HT-29 (cell line): ENCODE measurements at regions not wholly inside any gene's neighbourhood (a gene's known extent, or its start where the extent isn't known, plus 50 kb on each side); places are given as distances from the start of the nearest gene placed in this dataset.

Experiments
- DNase-seq: peaks from one replicate; pipeline ENCODE4 v3.0.0-alpha.2; 2015; ENCODE audit warnings: low spot score

DNA sequence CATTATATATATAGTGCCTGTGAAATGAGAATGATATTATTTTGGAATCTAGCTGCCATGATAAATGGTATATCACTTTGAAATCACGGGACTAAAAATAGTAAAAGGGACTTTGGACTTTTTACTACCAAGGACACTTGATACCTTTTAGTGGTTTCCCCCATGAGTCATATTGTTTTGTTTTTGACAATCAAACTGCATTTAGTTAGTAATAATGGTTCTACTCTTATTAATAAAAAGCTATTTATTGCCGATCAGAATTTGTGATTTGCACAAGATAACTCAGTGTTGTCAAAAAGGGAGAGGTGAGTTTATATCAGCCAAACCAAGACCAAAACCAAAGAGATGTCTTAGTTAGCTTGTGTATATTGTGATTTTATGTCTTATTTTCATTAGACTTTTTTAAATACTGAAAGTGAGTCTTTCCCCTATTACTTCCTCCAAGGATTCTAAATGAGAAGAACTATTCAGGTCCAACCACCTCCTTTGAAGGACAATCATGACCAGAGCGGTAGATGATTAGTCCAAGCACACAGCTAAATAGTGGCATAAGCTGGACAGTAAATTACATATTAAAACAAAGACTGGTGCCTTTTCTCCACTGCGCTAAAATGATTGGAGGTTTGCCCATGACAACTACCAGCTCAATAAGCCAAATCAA, 281.7 kb upstream of the ESRRG start:
- peak; percentile 46 for DNase-seq

DNA sequence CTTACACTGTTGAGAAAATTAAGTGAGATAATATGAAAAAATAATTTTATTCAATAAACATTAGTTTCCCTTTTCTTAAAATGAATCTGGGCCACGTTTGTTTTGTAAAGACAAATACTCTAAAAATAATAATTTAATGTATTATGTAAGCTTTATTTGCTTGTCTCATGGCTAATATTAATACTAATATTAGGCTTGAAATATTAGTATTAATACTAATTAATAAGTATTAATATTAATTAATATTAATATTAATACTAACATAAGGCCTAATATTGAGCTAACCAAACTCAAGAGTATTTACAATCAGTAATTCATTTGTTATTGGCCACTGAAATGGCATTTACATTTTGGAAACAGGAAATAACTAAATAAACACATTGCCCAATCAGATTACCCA, 280.1 kb upstream of the ESRRG start:
- DNase-seq, result no peak

DNA sequence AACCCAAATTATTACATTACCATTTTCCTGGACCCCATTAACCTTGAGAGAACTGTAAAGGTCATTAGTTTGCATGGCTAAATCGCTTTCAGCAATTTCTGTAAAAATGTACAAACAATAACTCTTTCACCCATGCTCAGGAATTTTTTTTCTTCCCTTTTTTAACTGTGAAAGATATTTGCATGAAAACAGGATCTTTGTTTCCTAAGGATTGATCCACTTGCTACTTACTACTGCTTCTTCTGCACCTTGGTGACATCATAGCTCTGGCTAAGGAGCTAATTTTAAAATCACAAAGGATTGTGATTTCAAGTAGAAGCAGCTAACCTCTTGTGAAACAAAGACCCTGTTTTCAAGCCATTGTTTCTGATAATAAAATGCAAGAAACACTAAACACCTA, 274.6 kb upstream of the ESRRG start:
- no peak for DNase-seq

DNA sequence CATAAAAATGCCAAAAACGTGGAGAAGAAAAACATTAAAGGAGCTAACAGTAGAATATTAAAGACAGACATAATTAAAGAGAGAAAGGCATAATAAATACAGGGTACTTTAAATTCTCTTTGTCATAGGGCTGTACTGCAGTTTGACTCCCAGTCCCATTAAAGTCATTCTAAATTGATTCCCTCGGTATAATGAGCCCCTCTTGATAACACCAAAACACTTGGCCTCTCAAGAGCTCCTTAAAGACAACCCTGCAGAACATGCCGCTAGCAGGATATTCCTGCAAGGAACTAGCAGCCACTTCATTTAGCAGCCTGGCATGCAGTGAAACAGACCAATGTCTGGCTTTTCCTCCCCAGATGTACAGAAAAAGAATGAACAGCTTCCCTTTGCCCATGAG, 273.8 kb upstream of the ESRRG start:
- DNase-seq, result no peak

DNA sequence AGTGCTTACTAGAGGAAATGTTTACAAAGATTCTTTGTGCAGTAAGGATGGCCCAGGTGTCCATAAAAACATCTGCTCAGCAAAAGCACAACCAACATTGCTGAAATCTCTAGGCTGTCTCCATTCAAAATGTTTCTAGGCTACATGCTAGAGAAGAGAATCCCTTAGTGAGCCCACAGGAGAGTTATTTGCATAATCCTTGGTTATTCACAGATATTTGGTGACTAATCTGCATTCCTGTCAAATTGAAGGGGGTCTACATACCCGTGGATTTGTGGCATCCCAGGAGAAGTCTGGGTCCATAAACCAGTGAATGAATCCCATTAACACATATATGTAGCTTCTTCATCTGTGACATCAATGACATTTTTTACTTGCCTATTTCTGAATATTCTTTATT, 261.3 kb upstream of the ESRRG start:
- no peak for DNase-seq

DNA sequence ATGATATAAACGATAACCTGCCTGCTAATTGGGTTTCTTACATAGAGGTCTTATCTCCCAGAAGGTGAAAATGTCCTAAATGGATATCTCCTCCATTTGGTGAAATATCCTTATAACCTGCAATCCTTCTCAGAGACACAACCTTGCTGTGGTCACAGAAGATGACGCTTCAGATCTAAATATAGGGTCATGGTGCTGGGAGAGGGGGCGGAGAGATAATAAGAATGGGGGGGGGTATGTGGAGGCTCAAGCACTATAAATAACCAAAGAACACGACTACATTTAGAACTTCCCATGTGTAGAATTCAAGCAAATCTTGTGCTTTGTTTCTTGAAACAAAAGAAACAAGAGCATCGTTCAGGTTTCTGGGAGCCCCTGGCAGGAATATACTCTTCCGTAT, 260.6 kb upstream of the ESRRG start:
- no peak for DNase-seq

DNA sequence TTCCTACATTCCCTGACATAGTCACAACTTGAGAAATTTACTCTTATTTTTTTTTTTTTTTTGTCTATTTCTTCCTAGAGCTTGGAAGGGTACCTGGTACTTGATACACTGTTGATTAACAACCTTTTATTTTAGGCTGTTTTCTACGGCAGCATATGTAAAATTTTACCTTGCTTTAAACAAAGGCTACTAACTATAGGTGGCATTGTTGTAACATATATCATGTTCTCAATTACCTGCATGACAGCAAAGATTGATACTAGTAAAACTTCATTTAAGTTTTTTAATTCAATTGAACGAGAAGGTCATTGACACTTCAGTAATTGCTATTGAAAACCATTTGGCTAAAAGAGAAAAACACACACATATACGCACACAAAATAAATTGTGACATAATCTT, 238.3 kb upstream of the ESRRG start:
- no peak for DNase-seq

DNA sequence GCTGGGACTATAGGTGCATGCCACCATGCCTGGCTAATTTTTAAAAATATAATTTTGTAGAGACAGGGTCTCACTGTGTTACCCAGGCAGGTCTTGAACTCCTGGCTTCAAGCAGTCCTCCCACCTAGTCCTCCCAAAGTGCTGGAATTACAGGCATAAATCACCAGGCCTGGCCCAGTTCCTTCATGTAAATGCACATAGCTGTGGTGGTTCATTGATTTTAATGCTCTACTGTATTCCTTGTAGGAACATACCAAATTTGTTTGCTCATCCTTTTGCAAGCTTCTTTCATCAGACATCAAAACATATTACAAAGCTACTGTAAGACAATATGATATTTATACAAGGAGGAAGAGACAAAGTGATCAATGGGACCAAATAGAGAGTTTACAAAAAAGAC, 237.5 kb upstream of the ESRRG start:
- DNase-seq, result no peak

DNA sequence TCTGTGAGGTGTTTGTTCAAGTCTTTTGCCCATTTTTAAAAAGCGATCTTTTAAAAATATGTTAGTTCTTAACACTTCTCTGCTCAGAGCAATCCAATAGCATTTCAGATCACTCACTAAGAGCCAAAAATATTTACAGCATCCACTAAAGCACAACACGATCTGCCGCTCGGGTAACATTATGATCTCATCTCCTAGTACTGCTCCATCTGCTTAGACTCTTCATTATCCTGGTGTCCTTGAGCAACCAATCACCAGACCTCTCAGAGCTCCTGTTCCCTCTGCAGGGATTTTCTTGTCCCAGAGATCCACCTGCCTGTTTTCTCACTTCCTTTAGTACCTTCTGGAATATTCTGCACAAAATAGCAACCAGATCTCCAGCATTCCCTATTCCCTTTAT, 235.3 kb upstream of the ESRRG start:
- DNase-seq, result no peak

DNA sequence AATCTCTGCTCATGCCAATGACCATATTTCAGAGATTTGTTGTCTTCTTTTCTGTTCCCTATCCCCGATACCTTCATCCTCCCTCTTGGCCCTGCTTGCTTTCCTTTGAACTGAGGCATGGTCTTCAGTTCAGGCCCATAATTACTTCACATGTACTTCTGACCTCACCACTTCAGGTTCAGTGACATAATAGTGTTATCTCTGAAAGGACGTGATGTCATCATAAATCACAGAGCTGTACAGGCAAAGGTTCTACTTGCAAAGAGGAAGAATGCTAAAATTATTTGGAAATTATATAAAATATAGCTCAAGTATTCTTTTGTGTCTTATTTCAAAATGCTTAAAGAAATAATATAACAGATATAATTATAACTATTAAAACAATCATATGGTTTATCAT, 230.3 kb upstream of the ESRRG start:
- DNase-seq, result no peak

DNA sequence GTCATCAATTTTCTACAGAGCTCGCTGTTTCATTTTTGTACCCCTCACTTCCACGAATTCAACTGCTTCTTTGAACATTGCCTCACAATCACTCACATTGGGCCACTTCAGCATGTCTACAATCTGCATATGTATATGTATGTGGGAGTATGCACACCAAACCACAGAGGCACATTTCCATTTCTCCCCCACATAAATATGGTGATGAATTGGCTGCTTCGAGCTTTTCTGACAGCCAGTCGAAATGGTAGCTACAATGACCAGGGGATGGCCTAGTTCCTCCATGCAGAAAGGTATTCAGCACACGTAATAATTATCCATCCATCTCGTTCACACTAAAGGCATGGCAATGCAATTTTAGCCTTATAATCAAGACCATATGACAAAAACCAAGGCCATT, 229.6 kb upstream of the ESRRG start:
- no peak for DNase-seq

DNA sequence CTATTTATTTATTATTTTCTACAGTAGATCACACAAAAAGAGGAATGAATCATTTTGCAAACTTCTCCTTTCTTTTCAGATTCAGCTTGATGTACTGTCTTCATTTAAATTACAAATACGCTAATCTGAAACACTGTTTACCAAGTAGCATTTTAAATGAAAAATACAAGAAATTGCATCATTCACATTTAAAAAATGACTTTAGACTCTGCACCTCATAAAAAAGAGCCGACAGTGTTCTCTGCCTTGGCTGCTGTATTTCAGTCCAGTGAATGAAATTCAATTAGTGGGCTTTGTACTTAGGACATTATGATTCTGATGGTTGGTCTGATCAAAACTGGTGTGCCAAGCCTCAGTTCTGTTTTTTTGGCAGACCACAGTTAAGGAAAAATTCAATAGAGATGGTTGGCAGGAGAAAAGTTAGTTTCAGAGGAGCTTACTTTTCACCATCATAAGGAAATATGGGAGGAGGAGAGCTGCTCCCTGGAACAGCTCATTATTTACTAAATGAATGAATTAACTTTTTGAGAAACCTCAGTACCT, 222.4 kb upstream of the ESRRG start:
- DNase-seq, result no peak

DNA sequence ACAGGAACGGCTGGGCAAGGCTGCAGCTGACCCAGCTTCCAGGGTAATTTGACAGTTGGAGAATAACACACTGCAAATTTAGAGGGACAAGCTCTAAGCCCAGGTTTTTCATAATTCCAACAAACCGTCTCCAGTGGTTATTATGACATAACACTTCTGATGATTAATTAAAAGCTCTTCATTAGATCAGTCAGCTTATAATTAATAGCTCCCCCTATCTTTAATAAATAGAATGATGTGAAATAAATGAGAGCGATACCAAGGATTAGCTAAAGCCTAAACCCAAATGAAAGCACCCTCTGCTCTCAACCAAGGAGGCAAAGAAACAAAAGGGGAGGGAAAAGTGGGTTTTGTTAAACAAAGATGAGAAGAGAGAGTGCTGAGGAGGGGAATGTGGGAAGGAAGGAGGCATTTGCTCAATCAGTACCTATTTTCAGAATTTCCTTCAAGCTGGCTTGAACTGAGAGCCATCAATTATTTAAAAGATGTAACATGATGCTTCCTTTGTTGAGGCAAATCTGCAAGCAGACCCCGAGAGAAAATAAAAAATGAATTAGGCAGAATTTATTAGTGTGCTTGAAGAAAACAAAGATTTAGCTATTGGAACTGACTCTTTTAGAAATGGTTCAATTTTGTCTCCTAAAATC, 221.8 kb upstream of the ESRRG start:
- no peak for DNase-seq

DNA sequence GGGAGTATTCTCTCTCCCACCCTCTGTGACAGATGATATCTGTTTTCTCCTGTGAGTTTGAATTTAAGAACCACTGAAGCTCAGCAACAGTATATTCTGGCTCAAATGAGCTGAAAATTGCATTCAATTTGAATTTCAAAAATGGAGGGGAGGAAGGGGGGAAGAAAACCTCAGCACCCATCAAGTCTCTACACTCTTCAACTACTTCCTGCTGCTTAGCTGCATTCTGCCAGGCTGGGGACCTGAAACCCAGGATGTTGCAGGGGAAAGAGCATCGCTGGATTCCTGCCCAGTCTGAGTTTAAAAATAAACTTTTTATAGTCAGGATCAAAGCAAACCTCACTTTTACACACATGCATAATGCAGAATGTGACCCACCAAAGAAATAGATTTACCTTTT, 214.3 kb upstream of the ESRRG start:
- DNase-seq, result no peak

DNA sequence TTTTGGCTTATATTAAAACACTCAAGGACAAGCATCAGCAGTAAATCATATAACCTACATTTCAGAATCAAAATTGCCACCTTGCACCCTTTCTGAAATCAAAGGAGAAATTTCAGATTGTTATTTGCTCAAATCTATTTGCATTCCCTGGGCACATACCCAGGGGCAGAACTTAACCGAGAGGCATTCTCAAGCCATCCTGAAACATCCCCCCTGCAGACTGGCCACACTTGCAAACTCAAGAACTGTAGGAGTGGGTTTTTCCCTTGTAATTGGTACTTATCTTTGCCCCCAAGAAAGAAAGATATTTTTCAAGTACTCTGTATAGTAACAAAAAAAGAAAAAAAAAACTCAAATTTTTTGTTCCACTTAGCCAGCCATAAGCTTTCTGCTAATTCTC, 213.6 kb upstream of the ESRRG start:
- DNase-seq, result no peak

DNA sequence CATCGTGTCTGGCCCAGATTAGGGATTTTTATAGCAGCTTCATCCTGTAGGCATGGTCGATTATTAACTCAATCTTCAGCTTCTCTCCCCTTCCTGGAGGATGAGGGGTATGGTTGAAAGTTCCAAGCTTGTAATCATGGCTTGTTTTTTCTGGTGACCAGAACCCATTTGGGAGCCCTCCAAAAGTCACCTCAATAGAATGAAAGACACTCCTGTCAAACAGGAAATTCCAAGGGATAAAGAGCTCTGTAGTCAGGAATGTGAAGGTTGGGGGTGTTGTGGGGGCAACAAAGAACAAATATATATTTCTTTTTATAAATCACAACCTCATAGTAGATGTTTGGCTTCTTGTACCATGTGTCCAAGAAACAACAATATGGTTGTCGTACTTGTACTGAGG, 212.7 kb upstream of the ESRRG start:
- DNase-seq, result no peak

DNA sequence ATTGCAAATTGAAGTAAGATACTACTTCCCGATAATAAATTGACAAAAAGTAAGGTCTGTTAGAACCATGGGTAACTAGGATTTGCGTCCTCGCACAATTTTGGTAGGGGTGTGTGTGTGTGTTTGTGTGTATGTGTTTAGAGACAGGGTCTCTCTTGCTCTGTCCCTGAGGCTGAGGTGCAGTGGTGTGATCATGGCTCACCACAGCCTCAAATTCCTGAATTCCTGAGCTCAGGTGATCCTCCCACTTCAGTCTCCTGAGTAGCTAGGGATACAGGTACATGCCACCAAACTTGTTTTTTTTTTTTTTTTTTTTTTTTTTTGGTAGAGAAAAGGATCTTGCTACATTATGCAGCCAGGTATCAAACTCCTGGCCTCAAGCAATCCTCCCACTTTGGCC, 209.2 kb upstream of the ESRRG start:
- DNase-seq, result no peak

DNA sequence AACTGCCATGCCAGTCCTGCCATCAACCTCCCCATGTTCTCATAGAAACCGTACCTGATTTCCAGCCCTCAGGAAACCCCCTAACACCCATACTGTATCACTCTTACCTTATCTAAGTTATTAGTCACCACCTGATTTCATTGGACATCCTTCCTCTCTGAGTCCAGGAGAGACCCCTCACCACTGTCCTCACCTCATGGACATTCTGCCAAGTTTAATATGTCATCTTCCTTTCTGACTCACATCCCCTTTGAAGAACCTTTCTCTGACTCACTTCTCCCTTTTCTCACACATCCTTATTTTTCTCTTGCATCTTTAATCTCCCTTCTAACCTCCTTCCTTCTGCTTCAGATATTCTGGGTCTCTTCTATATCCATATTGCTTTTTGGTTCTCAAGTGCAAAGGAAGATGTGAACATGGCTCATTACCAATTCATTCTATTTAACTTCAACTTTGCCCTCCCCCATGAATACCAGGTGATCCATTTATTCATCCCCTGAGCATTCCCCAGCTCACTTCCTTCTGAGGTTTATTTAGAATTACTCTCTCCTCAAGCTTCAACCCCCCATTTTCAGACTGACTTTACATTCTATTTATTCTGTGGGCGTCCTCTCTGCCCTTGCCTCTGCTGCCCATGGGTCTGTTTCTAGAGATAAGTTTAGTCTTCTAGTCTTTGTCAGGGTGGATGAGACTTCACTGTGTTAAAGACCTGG, 206.8 kb upstream of the ESRRG start:
- DNase-seq, result no peak

DNA sequence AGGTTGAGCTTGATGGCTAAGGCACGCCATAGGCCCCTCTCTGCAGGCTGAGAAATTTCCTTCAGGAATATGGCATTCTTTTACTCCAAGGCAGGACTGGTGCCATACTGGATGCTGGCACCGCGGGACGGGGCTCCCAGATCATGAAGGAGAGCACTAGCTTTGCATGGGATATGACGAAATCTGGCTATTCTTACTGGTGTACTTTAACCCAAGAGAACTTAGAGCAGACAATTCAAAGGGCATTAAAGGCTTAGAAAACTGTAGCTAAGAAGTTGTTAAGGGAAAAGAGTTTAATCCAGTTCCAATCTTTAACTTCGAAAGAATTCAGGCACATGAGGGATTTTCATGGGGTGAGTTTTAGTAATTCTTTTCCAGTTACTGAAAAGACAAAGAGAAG, 204.4 kb upstream of the ESRRG start:
- DNase-seq, result no peak

DNA sequence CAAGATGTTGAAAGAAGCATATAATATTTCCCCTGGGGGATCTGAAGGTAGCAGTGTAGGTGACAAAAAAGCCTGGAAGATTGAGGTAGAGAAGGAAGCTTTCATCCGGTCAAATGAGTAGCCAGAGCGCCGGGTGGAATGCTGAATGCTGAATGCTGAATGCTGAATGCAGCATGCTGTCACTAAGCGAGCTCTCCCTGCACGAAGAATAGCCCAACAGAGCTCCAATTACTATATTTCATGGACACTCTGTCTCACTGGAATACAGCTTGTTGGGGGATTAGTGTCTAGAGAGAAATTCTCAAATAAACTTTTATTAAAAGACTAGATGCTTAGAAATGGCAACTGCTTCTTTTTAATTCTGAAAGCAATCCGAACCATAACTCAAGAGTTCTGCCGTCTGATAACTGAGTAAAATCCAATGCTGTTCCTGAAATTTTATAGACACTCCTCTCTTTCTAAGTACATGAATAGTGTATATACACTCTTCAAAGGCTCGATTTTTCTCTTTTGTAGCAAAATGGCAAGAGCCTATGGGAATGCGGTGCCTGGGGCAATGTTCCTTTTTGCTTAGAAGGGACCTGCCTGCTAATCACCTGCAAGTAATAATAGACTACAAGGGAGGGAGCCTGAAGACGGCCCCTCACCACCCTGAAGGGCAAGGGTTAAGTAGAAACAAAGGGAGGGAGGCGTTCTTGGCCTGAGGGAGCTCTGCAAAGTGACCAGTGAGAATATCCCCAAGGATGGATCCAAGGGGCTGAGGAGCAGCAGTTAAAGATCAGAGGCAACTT, 203.7 kb upstream of the ESRRG start:
- no peak for DNase-seq

DNA sequence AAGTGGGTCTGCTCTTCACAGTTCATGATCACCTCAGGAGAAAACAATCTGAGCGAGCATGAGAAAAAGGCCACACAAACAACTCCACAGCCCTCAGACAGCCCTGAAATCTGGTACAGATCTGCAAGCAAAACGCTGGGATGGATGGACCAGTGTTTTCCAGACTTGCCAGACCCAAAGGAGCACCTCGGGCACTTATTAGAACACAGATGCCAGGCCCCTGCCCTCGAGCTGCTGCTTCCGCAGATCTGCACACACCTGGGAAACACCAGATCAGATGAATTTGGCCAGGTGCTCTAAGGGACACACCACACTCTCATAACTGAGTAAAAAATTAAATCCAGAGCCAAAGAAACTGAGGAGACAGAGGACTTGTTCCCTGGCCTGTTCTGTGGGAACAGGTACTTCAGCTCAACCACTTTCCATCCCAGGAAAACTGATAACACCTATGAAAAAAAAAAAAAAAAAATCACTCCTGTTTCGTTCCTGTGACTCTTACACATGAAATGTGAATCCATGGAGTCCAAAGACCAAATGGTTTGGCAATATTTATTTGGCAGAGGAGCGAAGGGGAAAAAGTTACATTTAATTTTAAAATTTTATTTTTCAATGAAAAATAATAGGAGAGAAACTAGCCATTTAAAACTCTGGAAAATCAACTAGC, 202.9 kb upstream of the ESRRG start:
- no peak for DNase-seq

DNA sequence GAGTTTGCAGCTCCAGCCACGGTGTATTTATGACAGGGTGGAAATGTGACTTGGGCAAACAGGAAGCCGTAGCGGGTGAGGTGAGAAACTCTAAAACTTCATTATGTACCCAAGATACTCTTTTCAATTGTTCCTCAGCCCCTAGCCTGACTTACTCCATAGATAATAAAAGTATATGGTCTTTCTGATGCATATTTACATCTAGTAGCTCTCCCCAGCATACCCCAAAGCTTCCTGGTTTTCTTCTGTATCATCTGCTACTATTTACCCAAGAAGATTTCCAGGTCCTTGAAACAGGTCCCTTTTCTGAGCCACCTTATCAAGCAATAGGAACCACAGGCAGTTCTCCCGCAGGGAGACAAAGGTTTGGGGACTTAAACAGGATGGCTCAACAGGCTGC, 201.5 kb upstream of the ESRRG start:
- DNase-seq, result no peak
